IMR-90 (cell line): ENCODE measurements at regions not wholly inside any gene's neighbourhood (a gene's known extent, or its start where the extent isn't known, plus 50 kb on each side); places are given as distances from the start of the nearest gene placed in this dataset.

Experiments used
- ATAC-seq: fragments of 200-7000 bp; cut with Tn5 transposase; 2 replicates; pipeline ENCODE4 v1.9.1; 2020; ENCODE audit warnings: low read depth, mild to moderate bottlenecking, moderate library complexity
- BruUV-seq: library from RNA; stranded (reverse); fragments of 400-500 nt; replicated peaks from 2 replicates; lab custom pipeline; 2021; lab: Mats Ljungman, UMichigan
- CTCF ChIA-PET: fragments of 300-600 bp; formaldehyde crosslinking; extraction: SDS; loops from one replicate; lab custom pipeline; 2021; ENCODE audit warnings: antibody characterized with exemption; lab: Yijun Ruan, JAX
- POLR2A ChIA-PET: fragments of 300-600 bp; sonication (Branson Sonifier 250); formaldehyde crosslinking; loops from one replicate; lab custom pipeline; 2022; ENCODE audit warnings: antibody characterized with exemption; ENCODE audit not compliant: unreplicated experiment; lab: Charles Lee
- DNase-seq: peaks from one replicate; pipeline ENCODE4 v3.0.0; 2013
- H2AFZ ChIP-seq: replicated peaks from 2 replicates; pipeline ENCODE3; 2013; ENCODE audit warnings: low read length, mild to moderate bottlenecking; ENCODE audit not compliant: poor library complexity
- H2AK5ac ChIP-seq: 2 replicates; pipeline ENCODE4 v1.6.1; 2013; ENCODE audit warnings: low read depth, low read length, inconsistent platforms
- H2AK9ac ChIP-seq: replicated peaks from 2 replicates; pipeline ENCODE3; 2013; ENCODE audit warnings: mild to moderate bottlenecking, low read depth, low read length, moderate library complexity; ENCODE audit not compliant: poor library complexity
- H2BK120ac ChIP-seq: 2 replicates; pipeline ENCODE4 v1.6.1; 2013; ENCODE audit warnings: low read depth, low read length, inconsistent platforms
- H2BK15ac ChIP-seq: 3 replicates; pipeline ENCODE4 v1.6.1; 2013; ENCODE audit warnings: low read depth, low read length, inconsistent platforms
- H2BK20ac ChIP-seq: 2 replicates; pipeline ENCODE4 v1.6.1; 2013; ENCODE audit warnings: low read depth, mild to moderate bottlenecking, inconsistent platforms, low read length, moderate library complexity
- H2BK5ac ChIP-seq: 2 replicates; pipeline ENCODE4 v1.6.1; 2013; ENCODE audit warnings: mild to moderate bottlenecking, low read depth, low read length, inconsistent platforms; ENCODE audit not compliant: poor library complexity, severe bottlenecking
- H3K14ac ChIP-seq: replicated peaks from 2 replicates; pipeline ENCODE4 v1.6.1; 2013; ENCODE audit warnings: low read depth, low read length, inconsistent platforms
- H3K18ac ChIP-seq: 2 replicates; pipeline ENCODE4 v1.6.1; 2013; ENCODE audit warnings: low read depth, low read length, control low read depth
- H3K23ac ChIP-seq: 2 replicates; pipeline ENCODE4 v1.6.1; 2013; ENCODE audit warnings: low read depth, low read length, inconsistent platforms
- H3K27ac ChIP-seq: 2 replicates; pipeline ENCODE4 v1.5.1; 2013; ENCODE audit warnings: mild to moderate bottlenecking, control low read depth, low read length; ENCODE audit not compliant: insufficient read depth
- H3K27me3 ChIP-seq: 2 replicates; pipeline ENCODE4 v1.6.1; 2013; ENCODE audit warnings: low read length; ENCODE audit not compliant: control insufficient read depth, insufficient read depth
- H3K36me3 ChIP-seq: 2 replicates; pipeline ENCODE4 v1.6.1; 2013; ENCODE audit warnings: low read length, mixed read lengths; ENCODE audit not compliant: control insufficient read depth, insufficient read depth
- H3K4ac ChIP-seq: 2 replicates; pipeline ENCODE4 v1.6.1; 2013; ENCODE audit warnings: low read depth, low read length, inconsistent platforms
- H3K4me1 ChIP-seq: 2 replicates; pipeline ENCODE4 v1.6.1; 2013; ENCODE audit warnings: low read length, mixed read lengths; ENCODE audit not compliant: control insufficient read depth, insufficient read depth
- H3K4me2 ChIP-seq: 2 replicates; pipeline ENCODE4 v1.6.1; 2013; ENCODE audit warnings: low read depth, mild to moderate bottlenecking, control low read depth, low read length, moderate library complexity
- H3K4me3 ChIP-seq: 2 replicates; pipeline ENCODE4 v1.5.1; 2013; ENCODE audit warnings: low read depth, mild to moderate bottlenecking, control low read depth, low read length, moderate library complexity; ENCODE audit not compliant: insufficient read depth
- H3K56ac ChIP-seq: 2 replicates; pipeline ENCODE4 v1.6.1; 2013; ENCODE audit warnings: low read length, inconsistent platforms; ENCODE audit not compliant: insufficient read depth; ENCODE audit errors: extremely low read depth
- H3K79me1 ChIP-seq, 2 experiments: 2 replicates each; pipeline ENCODE4 v1.6.1; 2013; ENCODE audit warnings: low read length in 2 of 2, inconsistent platforms in 1 of 2, low read depth in 1 of 2
- H3K9ac ChIP-seq: 2 replicates; pipeline ENCODE4 v1.6.1; 2013; ENCODE audit warnings: low read depth, low read length, control low read depth
- H3K9me1 ChIP-seq: 2 replicates; pipeline ENCODE4 v1.6.1; 2013; ENCODE audit warnings: low read length, inconsistent platforms; ENCODE audit not compliant: insufficient read depth
- H3K9me3 ChIP-seq: 2 replicates; pipeline ENCODE4 v1.6.1; 2013; ENCODE audit warnings: low read length; ENCODE audit not compliant: control insufficient read depth, insufficient read depth
- H4K20me1 ChIP-seq: 2 replicates; pipeline ENCODE4 v1.6.1; 2013; ENCODE audit warnings: low read length, inconsistent platforms; ENCODE audit not compliant: insufficient read depth
- H4K5ac ChIP-seq: 2 replicates; pipeline ENCODE4 v1.6.1; 2013; ENCODE audit warnings: mild to moderate bottlenecking, low read depth, low read length, control low read depth
- H4K8ac ChIP-seq, 2 experiments: 2 replicates each; pipeline ENCODE4 v1.6.1; 2013; ENCODE audit warnings: low read depth in 2 of 2, low read length in 2 of 2, control low read depth in 1 of 2, inconsistent platforms in 1 of 2
- H4K91ac ChIP-seq: 2 replicates; pipeline ENCODE4 v1.6.1; 2013; ENCODE audit warnings: low read depth, low read length, inconsistent platforms; ENCODE audit not compliant: insufficient read depth
- CEBPB ChIP-seq: IDR thresholded peaks from 2 replicates; pipeline ENCODE4 v1.6.1; 2012; ENCODE audit warnings: low read depth, low read length, improper control_type of control experiment
- FOS ChIP-seq: fragments of 150-350 bp; IDR thresholded peaks from 2 replicates; pipeline ENCODE4 v1.6.1; 2016; ENCODE audit warnings: low read depth, low read length
- MAFK ChIP-seq: IDR thresholded peaks from 2 replicates; pipeline ENCODE4 v1.6.1; 2012; ENCODE audit warnings: low read depth, low read length, improper control_type of control experiment
- MXI1 ChIP-seq: IDR thresholded peaks from 2 replicates; pipeline ENCODE4 v1.6.1; 2012; ENCODE audit warnings: low read depth, mild to moderate bottlenecking, low read length, moderate library complexity, borderline replicate concordance
- NFE2L2 ChIP-seq: fragments of 150-350 bp; IDR thresholded peaks from 2 replicates; pipeline ENCODE4 v1.6.1; 2016; ENCODE audit warnings: low read depth, mild to moderate bottlenecking, low read length
- RAD21 ChIP-seq: IDR thresholded peaks from 2 replicates; pipeline ENCODE4 v1.6.1; 2012; ENCODE audit warnings: low read length, improper control_type of control experiment
- WGBS, 2 experiments: methylation state at CpG; one replicate each; pipeline versions ENCODE4 v1.1.5 to v1.1.7; 2013; ENCODE audit warnings: missing lambda C conversion rate in 2 of 2; ENCODE audit not compliant: insufficient read length in 1 of 2; ENCODE audit errors: extremely low coverage in 2 of 2; 5-methylcytosine and 5-hydroxymethylcytosine counted together
- dilution Hi-C: fragments of 300-500 bp; cut with HindIII; formaldehyde crosslinking; loops from one replicate; pipeline ENCODE4 v1.14.3; 2018; ENCODE audit warnings: low sequenced_read_pairs; ENCODE audit not compliant: unreplicated experiment
- in situ Hi-C: fragments of 300-500 bp; cut with MboI; formaldehyde crosslinking; loops from 3 replicates; pipeline ENCODE4 v1.14.3; 2019; ENCODE audit warnings: low sequenced_read_pairs, inconsistent platforms, mixed read lengths
- intact Hi-C: fragments of 100-400 bp; cut with micrococcal nuclease; formaldehyde crosslinking; loops from 2 replicates; pipeline ENCODE4 v1.10.0; 2022
- TF ChIP-seq, protein P1 (sequence below): fragments of 150-350 bp; IDR thresholded peaks from 2 replicates; pipeline ENCODE4 v1.6.1; 2017; ENCODE audit warnings: mild to moderate bottlenecking, antibody characterized with exemption, low read length, low read depth
- TF ChIP-seq, protein P2 (sequence below): conservative IDR thresholded peaks from 2 replicates; pipeline ENCODE4 v1.5.1; 2012; ENCODE audit warnings: mild to moderate bottlenecking, low read depth, low read length, improper control_type of control experiment
- TF ChIP-seq, protein P3 (sequence below): fragments of 150-350 bp; IDR thresholded peaks from 2 replicates; pipeline ENCODE4 v1.6.1; 2016; ENCODE audit warnings: low read depth, mild to moderate bottlenecking, low read length, moderate library complexity, borderline replicate concordance

DNA sequence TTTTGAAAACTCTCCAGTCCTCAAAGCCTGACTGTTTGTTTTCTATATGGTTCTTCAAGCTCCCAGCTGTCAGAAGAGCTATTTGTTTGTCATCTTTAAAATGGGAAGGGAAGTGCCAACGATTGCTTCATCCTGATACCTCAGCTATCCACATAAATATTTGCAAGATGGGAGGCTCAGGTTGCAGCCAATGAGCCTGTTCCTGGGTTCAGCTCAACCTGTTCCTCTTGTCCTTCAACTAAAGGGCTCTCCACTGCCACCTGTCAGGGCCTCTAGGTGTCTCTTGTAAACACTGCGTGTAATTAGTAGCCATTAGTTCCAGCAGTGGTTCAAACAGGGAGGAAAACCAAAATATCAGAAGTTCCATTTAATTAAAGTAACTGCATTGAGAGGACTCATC lies 445.1 kb downstream of the AJAP1 start:
- Histone ChIP-seq H2AFZ (no peak overlapping the region), H3K56ac (no peak overlapping the region), H3K4me2 (no peak overlapping the region), H3K9me3 (peaks cover 11% of the 10 kb centered on the region; the same call in 1 of the 2 replicates), H3K9me1 (no peaks in the 10 kb centered on the region), H3K4me3 (no peak overlapping the region), H3K4ac (no peak overlapping the region), H4K5ac (no peak overlapping the region), H3K79me1 (no peaks in the 10 kb centered on the region), H2BK15ac (no peak overlapping the region), H2BK20ac (no peak overlapping the region), H3K27ac (no peak overlapping the region), H3K9ac (no peak overlapping the region), H2BK120ac (no peak overlapping the region), H4K91ac (no peak overlapping the region), H3K14ac (no peak overlapping the region), H4K8ac (no peak overlapping the region), H3K27me3 (no peaks in the 10 kb centered on the region), H3K36me3 (no peaks in the 10 kb centered on the region), H3K23ac (no peak overlapping the region), H2BK5ac (no peak overlapping the region), H4K20me1 (no peaks in the 10 kb centered on the region), H3K18ac (no peak overlapping the region), H2AK5ac (no peak overlapping the region), H2AK9ac (no peak overlapping the region), H3K4me1 (no peaks in the 10 kb centered on the region)
- dilution Hi-C loops, result no loop called here
- ATAC-seq (no peak), DNase-seq (no peak)
- no TSS peak for BruUV-seq
- intact Hi-C loops, result no loop called here
- in situ Hi-C loops, result no loop called here
- ChIA-PET CTCF (no interaction called here), POLR2A (no interaction called here)
- TF ChIP-seq CEBPB (no peak), MXI1 (no peak), RAD21 (no peak), FOS (no peak), MAFK (no peak), NFE2L2 (no peak)
- TF ChIP-seq, protein P1, sequence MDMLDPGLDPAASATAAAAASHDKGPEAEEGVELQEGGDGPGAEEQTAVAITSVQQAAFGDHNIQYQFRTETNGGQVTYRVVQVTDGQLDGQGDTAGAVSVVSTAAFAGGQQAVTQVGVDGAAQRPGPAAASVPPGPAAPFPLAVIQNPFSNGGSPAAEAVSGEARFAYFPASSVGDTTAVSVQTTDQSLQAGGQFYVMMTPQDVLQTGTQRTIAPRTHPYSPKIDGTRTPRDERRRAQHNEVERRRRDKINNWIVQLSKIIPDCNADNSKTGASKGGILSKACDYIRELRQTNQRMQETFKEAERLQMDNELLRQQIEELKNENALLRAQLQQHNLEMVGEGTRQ, result no peak
- TF ChIP-seq, protein P2, sequence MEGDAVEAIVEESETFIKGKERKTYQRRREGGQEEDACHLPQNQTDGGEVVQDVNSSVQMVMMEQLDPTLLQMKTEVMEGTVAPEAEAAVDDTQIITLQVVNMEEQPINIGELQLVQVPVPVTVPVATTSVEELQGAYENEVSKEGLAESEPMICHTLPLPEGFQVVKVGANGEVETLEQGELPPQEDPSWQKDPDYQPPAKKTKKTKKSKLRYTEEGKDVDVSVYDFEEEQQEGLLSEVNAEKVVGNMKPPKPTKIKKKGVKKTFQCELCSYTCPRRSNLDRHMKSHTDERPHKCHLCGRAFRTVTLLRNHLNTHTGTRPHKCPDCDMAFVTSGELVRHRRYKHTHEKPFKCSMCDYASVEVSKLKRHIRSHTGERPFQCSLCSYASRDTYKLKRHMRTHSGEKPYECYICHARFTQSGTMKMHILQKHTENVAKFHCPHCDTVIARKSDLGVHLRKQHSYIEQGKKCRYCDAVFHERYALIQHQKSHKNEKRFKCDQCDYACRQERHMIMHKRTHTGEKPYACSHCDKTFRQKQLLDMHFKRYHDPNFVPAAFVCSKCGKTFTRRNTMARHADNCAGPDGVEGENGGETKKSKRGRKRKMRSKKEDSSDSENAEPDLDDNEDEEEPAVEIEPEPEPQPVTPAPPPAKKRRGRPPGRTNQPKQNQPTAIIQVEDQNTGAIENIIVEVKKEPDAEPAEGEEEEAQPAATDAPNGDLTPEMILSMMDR, result no peak
- TF ChIP-seq, protein P3, sequence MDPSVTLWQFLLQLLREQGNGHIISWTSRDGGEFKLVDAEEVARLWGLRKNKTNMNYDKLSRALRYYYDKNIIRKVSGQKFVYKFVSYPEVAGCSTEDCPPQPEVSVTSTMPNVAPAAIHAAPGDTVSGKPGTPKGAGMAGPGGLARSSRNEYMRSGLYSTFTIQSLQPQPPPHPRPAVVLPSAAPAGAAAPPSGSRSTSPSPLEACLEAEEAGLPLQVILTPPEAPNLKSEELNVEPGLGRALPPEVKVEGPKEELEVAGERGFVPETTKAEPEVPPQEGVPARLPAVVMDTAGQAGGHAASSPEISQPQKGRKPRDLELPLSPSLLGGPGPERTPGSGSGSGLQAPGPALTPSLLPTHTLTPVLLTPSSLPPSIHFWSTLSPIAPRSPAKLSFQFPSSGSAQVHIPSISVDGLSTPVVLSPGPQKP, result no peak
- no CpG with 5 or more reads among the region's 2 CpGs for WGBS, 2 experiments
